Calu3 (cell line): ENCODE measurements at regions not wholly inside any gene's neighbourhood (a gene's known extent, or its start where the extent isn't known, plus 50 kb on each side); places are given as distances from the start of the nearest gene placed in this dataset.

Source experiments
- BruUV-seq: library from RNA; stranded (reverse); fragments of 400-500 nt; replicated peaks from 2 replicates; lab custom pipeline; 2021; lab: Mats Ljungman, UMichigan
- CTCF ChIA-PET: fragments of 300-600 bp; sonication (Branson Sonifier 250); formaldehyde crosslinking; loops from one replicate; lab custom pipeline; 2022; ENCODE audit warnings: antibody characterized with exemption; lab: Charles Lee
- DNase-seq: peaks from one replicate; pipeline ENCODE4 v3.0.0; 2022
- H3K27ac Mint-ChIP-seq: one replicate; pipeline ENCODE4 v1.8.0; 2022; ENCODE audit warnings: mixed read lengths; ENCODE audit not compliant: unreplicated experiment
- H3K27me3 Mint-ChIP-seq: one replicate; pipeline ENCODE4 v1.8.0; 2022; ENCODE audit warnings: mixed read lengths; ENCODE audit not compliant: unreplicated experiment
- H3K36me3 Mint-ChIP-seq: one replicate; pipeline ENCODE4 v1.8.0; 2022; ENCODE audit warnings: mild to moderate bottlenecking, moderate library complexity, mixed read lengths; ENCODE audit not compliant: insufficient read depth, unreplicated experiment
- H3K4me1 Mint-ChIP-seq: one replicate; pipeline ENCODE4 v1.8.0; 2022; ENCODE audit warnings: mild to moderate bottlenecking, low read depth, mixed read lengths; ENCODE audit not compliant: unreplicated experiment
- H3K4me3 Mint-ChIP-seq: one replicate; pipeline ENCODE4 v1.8.0; 2022; ENCODE audit warnings: mild to moderate bottlenecking, low read depth, moderate library complexity, mixed read lengths; ENCODE audit not compliant: unreplicated experiment
- H3K9me3 Mint-ChIP-seq: one replicate; pipeline ENCODE4 v1.8.0; 2022; ENCODE audit warnings: low read depth, mixed read lengths; ENCODE audit not compliant: unreplicated experiment
- intact Hi-C: fragments of 100-400 bp; cut with micrococcal nuclease; formaldehyde crosslinking; loops from one replicate; pipeline ENCODE4 v1.10.0; 2022; ENCODE audit not compliant: unreplicated experiment
- TF ChIP-seq, protein P1 (sequence below): fragments of 200-600 bp; IDR thresholded peaks from one replicate; pipeline ENCODE4 v1.8.0; 2022; ENCODE audit warnings: antibody characterized with exemption; ENCODE audit not compliant: unreplicated experiment

DNA sequence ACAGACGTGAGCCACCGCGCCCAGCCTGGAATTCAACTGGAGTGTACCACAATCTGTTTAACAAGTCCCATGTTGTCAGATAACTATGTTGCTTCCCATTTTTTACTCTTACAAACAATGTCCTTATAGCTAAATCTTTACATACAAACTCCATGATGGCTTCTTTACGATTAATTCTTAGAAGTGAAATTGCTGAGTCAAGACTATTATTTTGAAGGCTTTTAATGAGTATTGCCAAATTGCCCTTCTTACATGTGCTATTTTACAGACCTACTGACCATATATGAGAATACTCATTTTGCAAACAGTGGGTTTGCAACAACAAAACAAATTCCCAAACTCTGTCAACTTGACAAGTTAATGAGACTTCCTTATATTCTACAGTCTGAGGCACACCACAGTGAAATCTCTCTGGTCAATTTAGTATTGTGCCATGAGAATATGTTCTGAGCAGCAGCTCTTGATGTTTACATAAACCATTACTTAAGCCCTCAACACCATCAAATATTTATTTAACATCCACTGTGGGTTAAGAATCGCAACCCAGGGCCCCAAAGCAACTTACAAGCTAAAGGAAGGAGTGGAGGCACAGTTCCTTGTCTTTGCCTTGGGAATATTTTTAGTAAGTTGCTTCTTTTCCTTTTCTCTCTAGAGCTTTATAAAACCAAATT, 128.5 kb downstream of the SPRY1 start:
- Mint-ChIP-seq H3K27ac (no peak overlapping the region), H3K4me1 (no peaks in the 10 kb centered on the region), H3K4me3 (no peak overlapping the region), H3K36me3 (no peaks in the 10 kb centered on the region), H3K27me3 (no peaks in the 10 kb centered on the region), H3K9me3 (no peaks in the 10 kb centered on the region)
- DNase-seq = no peak
- TF ChIP-seq, protein P1, sequence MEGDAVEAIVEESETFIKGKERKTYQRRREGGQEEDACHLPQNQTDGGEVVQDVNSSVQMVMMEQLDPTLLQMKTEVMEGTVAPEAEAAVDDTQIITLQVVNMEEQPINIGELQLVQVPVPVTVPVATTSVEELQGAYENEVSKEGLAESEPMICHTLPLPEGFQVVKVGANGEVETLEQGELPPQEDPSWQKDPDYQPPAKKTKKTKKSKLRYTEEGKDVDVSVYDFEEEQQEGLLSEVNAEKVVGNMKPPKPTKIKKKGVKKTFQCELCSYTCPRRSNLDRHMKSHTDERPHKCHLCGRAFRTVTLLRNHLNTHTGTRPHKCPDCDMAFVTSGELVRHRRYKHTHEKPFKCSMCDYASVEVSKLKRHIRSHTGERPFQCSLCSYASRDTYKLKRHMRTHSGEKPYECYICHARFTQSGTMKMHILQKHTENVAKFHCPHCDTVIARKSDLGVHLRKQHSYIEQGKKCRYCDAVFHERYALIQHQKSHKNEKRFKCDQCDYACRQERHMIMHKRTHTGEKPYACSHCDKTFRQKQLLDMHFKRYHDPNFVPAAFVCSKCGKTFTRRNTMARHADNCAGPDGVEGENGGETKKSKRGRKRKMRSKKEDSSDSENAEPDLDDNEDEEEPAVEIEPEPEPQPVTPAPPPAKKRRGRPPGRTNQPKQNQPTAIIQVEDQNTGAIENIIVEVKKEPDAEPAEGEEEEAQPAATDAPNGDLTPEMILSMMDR = no peak
- CTCF ChIA-PET = no interaction called here
- intact Hi-C loops = no loop called here
- no TSS peak for BruUV-seq

DNA sequence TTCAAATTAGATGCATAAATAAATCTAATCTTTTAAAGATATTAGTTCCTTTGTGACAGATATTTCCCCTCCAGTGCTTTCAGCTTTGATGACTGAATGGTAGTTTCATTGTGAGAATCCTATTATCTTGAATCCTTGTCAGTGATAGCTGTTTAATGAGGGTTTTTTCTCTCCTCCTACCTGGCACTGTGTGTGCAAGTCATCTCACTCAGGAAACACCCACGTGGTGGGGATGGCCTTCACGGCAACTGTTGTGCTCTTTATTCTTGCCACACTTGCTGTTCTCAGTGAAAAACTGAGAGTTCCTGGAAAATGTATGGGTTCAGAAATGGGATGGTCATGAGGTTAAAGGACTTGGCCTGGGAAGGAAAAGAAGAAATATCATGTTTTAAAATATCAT, 129.9 kb downstream of the SPRY1 start:
- CTCF ChIA-PET = no interaction called here
- intact Hi-C loops = no loop called here
- Mint-ChIP-seq H3K4me1 (no peaks in the 10 kb centered on the region), H3K27me3 (no peaks in the 10 kb centered on the region), H3K4me3 (no peak overlapping the region), H3K36me3 (no peaks in the 10 kb centered on the region), H3K9me3 (no peaks in the 10 kb centered on the region), H3K27ac (no peak overlapping the region)
- DNase-seq = no peak
- BruUV-seq = no TSS peak
- TF ChIP-seq, protein P1 = no peak

DNA sequence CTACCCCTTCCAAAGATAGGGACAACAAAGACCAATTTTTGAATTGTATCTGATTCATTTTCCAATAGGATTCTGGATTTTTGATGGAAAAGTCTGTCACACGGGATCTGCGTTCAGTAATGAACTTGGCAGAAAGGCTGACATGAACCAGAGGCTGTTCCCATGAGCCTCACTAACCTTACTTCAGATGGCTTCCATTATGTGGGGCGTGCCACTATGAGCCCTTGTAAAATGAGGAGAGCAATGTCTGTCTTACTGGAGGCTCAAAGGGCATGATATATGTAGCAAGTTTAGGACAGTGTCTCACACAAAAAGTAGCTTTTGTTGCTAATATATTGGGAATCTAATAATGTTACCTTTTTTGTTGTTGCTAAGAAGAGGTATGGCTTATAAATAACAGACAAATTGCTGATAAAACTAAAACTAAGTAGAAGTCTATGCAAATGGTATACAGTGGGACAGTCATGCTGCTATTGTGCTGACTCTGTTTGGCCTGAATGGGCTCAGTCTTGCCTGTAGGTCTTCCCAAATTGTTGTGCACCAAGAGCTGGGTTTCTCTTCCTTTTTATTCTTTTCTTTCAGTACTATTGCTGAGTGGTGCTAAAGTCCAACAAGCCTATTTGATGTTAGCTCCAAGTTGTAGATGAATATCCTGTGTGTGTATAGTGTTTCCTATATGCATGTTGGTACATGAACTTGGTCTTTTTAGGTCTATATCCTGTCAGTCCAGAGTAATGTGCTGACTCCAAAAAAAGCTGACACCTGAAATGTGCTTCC, 132.1 kb downstream of the SPRY1 start:
- no peaks in the 10 kb centered on the region for H3K4me1 Mint-ChIP-seq
- H3K27ac Mint-ChIP-seq = no peak overlapping the region
- CTCF ChIA-PET = no interaction called here
- no peaks in the 10 kb centered on the region for H3K9me3 Mint-ChIP-seq
- DNase-seq = no peak
- no peaks in the 10 kb centered on the region for H3K36me3 Mint-ChIP-seq
- H3K27me3 Mint-ChIP-seq = no peaks in the 10 kb centered on the region
- intact Hi-C loops = no loop called here
- TF ChIP-seq, protein P1 = no peak
- no TSS peak for BruUV-seq
- no peak overlapping the region for H3K4me3 Mint-ChIP-seq

DNA sequence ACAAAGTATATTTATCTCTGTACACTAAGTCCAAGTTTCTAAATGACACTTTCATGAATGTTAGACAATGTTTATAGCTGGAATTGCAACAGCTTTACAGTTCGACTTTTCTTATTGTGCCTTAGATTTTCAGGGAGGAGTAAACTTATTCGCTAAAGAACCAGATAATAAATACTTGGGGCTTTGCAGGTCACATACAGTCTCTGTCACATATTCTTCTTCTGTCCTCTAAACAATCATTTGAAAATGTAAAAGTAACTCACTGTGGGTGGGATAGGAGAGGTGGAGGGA, 132.6 kb downstream of the SPRY1 start:
- no peaks in the 10 kb centered on the region for H3K36me3 Mint-ChIP-seq
- H3K4me3 Mint-ChIP-seq = no peak overlapping the region
- CTCF ChIA-PET = no interaction called here

More for the DNA sequence above, 132.6 kb downstream of the SPRY1 start:
- Mint-ChIP-seq H3K27ac (no peak overlapping the region), H3K9me3 (no peaks in the 10 kb centered on the region), H3K27me3 (no peaks in the 10 kb centered on the region), H3K4me1 (no peaks in the 10 kb centered on the region)
- no TSS peak for BruUV-seq
- intact Hi-C loops = no loop called here
- no peak for DNase-seq
- TF ChIP-seq, protein P1 = no peak
